ENCODE measurements at regions not wholly inside any gene's neighbourhood (a gene's known extent, or its start where the extent isn't known, plus 50 kb on each side); places are given as distances from the start of the nearest gene placed in this dataset.

- H3K4me1 ChIP-seq (ENCODE audit: control insufficient read depth, extremely low read depth, insufficient read depth, low read length) = peaks cover 19% of the 10 kb centered on the region
- no TSS peak for BruUV-seq (replicated peaks)
- H3K27me3 ChIP-seq (ENCODE audit: control insufficient read depth in 2 of 2, insufficient read depth in 2 of 2, low read length in 2 of 2) = no peaks in the 10 kb centered on the region
- no peaks in the 10 kb centered on the region for H3K9me1 ChIP-seq (replicated peaks; ENCODE audit: control insufficient read depth, extremely low read depth, insufficient read depth, low read length)
- no peaks in the 10 kb centered on the region for H4K20me1 ChIP-seq (replicated peaks; ENCODE audit: control insufficient read depth, extremely low read depth, insufficient read depth, low read length)
- no peak for TF ChIP-seq POLR2A (IDR thresholded peaks at IDR 0.05; ENCODE audit: low read depth, low read length)
- no peak for TF ChIP-seq EZH2 (IDR thresholded peaks at IDR 0.05; ENCODE audit: borderline replicate concordance, low read depth, low read length, severe bottlenecking)
- TF ChIP-seq FOS (IDR thresholded peaks at IDR 0.05; ENCODE audit: borderline replicate concordance, insufficient read depth, low read length) = peak; percentile 94
- TF ChIP-seq JUN (IDR thresholded peaks at IDR 0.05; ENCODE audit: borderline replicate concordance, insufficient read depth, insufficient read length, low read depth) = peak; percentile 92
- TF ChIP-seq GATA2 (IDR thresholded peaks at IDR 0.05; ENCODE audit: insufficient read depth, insufficient read length, low read depth, low read length) = peak; percentile 51
- peak; percentile 48 for TF ChIP-seq POLR2AphosphoS5 (IDR thresholded peaks at IDR 0.05; ENCODE audit: insufficient read depth, low read depth, low read length)
- no peak for TF ChIP-seq MYC (IDR thresholded peaks at IDR 0.05; ENCODE audit: low read depth, low read length)
- no peak overlapping the region for H3K9ac ChIP-seq (replicated peaks; ENCODE audit: extremely low read depth, insufficient read depth, low read length)
- H3K36me3 ChIP-seq (ENCODE audit: control insufficient read depth in 2 of 2, extremely low read depth in 1 of 2, insufficient read depth in 2 of 2, low read length in 2 of 2) = no peaks in the 10 kb centered on the region
- ChIA-PET CTCF (interaction anchor here (1.4 kb wide), 2 partner anchors 16 to 59 kb away, joined by 3 read pairs; no protein-coding TSS in a partner anchor), POLR2A (no interaction called here)
- H3K79me2 ChIP-seq (ENCODE audit: control insufficient read depth, insufficient read depth, low read length) = no peaks in the 10 kb centered on the region
- no peak overlapping the region for H2AFZ ChIP-seq (ENCODE audit: low read depth, low read length)
- no peak overlapping the region for H3K4me3 ChIP-seq (replicated peaks in 1 of 3; ENCODE audit: insufficient read depth in 1 of 3, low read depth in 1 of 3, low read length in 3 of 3)
- H3K9me3 ChIP-seq (replicated peaks; ENCODE audit: control insufficient read depth, insufficient read depth, low read length) = no peaks in the 10 kb centered on the region
- FAIRE-seq = peak; percentile 80
- intact Hi-C loops (cut with micrococcal nuclease) = loop anchor here (1.0 to 2.0 kb wide), 2 partner anchors 17 to 189 kb away; no protein-coding TSS in a partner anchor
- peak overlapping the region; percentile 70 for H3K4me2 ChIP-seq (ENCODE audit: insufficient read depth, low read length)
- H3K27ac ChIP-seq (ENCODE audit: insufficient read depth, low read depth, low read length) = peak overlapping the region; percentile 66
- peak; percentile 67 for DNase-seq (ENCODE audit: low read depth, low spot score)
- dilution Hi-C loops (cut with MboI; ENCODE audit: extremely low pct_ligation_motif_present, low sequenced_read_pairs) = no loop called here
Measured at GRCh38 chr13:64912141-64912540, 2318.0 kb downstream of the PCDH9 start.

GRCh38 chr13:64910096-64910495 is 2320.0 kb downstream of the PCDH9 start:
- POLR2A ChIA-PET = no interaction called here
- H3K9ac ChIP-seq (replicated peaks; ENCODE audit: extremely low read depth, insufficient read depth, low read length) = no peak overlapping the region
- no peaks in the 10 kb centered on the region for H3K36me3 ChIP-seq (ENCODE audit: control insufficient read depth in 2 of 2, extremely low read depth in 1 of 2, insufficient read depth in 2 of 2, low read length in 2 of 2)
- dilution Hi-C loops (cut with MboI; ENCODE audit: extremely low pct_ligation_motif_present, low sequenced_read_pairs) = no loop called here
- no peaks in the 10 kb centered on the region for H3K9me3 ChIP-seq (replicated peaks; ENCODE audit: control insufficient read depth, insufficient read depth, low read length)
- peaks cover 19% of the 10 kb centered on the region for H3K4me1 ChIP-seq (ENCODE audit: control insufficient read depth, extremely low read depth, insufficient read depth, low read length)
- H4K20me1 ChIP-seq (replicated peaks; ENCODE audit: control insufficient read depth, extremely low read depth, insufficient read depth, low read length) = no peaks in the 10 kb centered on the region
- H3K27ac ChIP-seq (ENCODE audit: insufficient read depth, low read depth, low read length) = no peak overlapping the region
- H3K4me2 ChIP-seq (ENCODE audit: insufficient read depth, low read length) = no peak overlapping the region
- no peaks in the 10 kb centered on the region for H3K79me2 ChIP-seq (ENCODE audit: control insufficient read depth, insufficient read depth, low read length)
- no peak for DNase-seq (ENCODE audit: low read depth, low spot score)
- H3K9me1 ChIP-seq (replicated peaks; ENCODE audit: control insufficient read depth, extremely low read depth, insufficient read depth, low read length) = no peaks in the 10 kb centered on the region
- CTCF ChIA-PET = interaction anchor here (1.2 kb wide), 1 partner anchor 27 kb away, joined by 3 read pairs; no protein-coding TSS in a partner anchor
- no peak overlapping the region for H2AFZ ChIP-seq (ENCODE audit: low read depth, low read length)
- no peaks in the 10 kb centered on the region for H3K27me3 ChIP-seq (ENCODE audit: control insufficient read depth in 2 of 2, insufficient read depth in 2 of 2, low read length in 2 of 2)
- BruUV-seq (replicated peaks) = no TSS peak
- no peak for TF ChIP-seq JUN (IDR thresholded peaks at IDR 0.05; ENCODE audit: borderline replicate concordance, insufficient read depth, insufficient read length, low read depth)
- no peak for TF ChIP-seq FOS (IDR thresholded peaks at IDR 0.05; ENCODE audit: borderline replicate concordance, insufficient read depth, low read length)
- TF ChIP-seq EZH2 (IDR thresholded peaks at IDR 0.05; ENCODE audit: borderline replicate concordance, low read depth, low read length, severe bottlenecking) = no peak
- TF ChIP-seq MAX (IDR thresholded peaks at IDR 0.05; ENCODE audit: insufficient read depth, insufficient read length) = no peak
- TF ChIP-seq POLR2A (IDR thresholded peaks at IDR 0.05; ENCODE audit: low read depth, low read length) = no peak
- no peak for TF ChIP-seq CTCF (IDR thresholded peaks at IDR 0.05; ENCODE audit: extremely low read depth in 1 of 2, insufficient read depth in 1 of 2, low read depth in 1 of 2, low read length in 2 of 2)
- no peak for TF ChIP-seq GATA2 (IDR thresholded peaks at IDR 0.05; ENCODE audit: insufficient read depth, insufficient read length, low read depth, low read length)
- no peak for TF ChIP-seq MYC (IDR thresholded peaks at IDR 0.05; ENCODE audit: low read depth, low read length)
- TF ChIP-seq POLR2AphosphoS5 (IDR thresholded peaks at IDR 0.05; ENCODE audit: insufficient read depth, low read depth, low read length) = no peak
- intact Hi-C loops (cut with micrococcal nuclease) = no loop called here
- no peak for FAIRE-seq
- no peak overlapping the region for H3K4me3 ChIP-seq (replicated peaks in 1 of 3; ENCODE audit: insufficient read depth in 1 of 3, low read depth in 1 of 3, low read length in 3 of 3)

Data from endothelial cell of umbilical vein (primary cell).